ENCODE measurements at regions not wholly inside any gene's neighbourhood (a gene's known extent, or its start where the extent isn't known, plus 50 kb on each side); places are given as distances from the start of the nearest gene placed in this dataset.

DNA sequence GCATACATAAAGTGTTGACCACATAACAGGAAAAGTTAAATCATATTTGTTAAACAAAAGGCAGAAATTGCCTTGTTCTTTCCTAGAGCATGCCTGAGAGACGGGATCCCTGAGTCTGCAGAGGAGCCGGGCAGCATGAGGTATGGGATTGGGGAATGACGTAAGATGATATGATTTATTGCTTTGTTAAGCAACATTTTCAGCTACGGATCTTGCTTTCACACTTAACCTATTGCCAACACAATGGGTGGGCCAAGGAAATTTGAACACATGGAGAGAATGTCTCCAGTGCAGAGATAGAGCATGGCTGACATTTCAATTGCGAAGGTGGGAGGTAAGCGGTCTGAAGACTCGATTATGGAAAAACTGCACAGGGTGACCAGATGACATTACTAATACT lies 76.7 kb downstream of the EMX2 start (continued):
- TF ChIP-seq PHF8 (conservative IDR thresholded peaks at IDR 0.05; ENCODE audit: low read depth, low read length) (no peak), JUN (IDR thresholded peaks at IDR 0.05; ENCODE audit: low read depth, low read length) (no peak), BCL11A (IDR thresholded peaks at IDR 0.05; ENCODE audit: low read depth in 2 of 2, low read length in 2 of 2) (no peak)
- TF ChIP-seq, protein P1, sequence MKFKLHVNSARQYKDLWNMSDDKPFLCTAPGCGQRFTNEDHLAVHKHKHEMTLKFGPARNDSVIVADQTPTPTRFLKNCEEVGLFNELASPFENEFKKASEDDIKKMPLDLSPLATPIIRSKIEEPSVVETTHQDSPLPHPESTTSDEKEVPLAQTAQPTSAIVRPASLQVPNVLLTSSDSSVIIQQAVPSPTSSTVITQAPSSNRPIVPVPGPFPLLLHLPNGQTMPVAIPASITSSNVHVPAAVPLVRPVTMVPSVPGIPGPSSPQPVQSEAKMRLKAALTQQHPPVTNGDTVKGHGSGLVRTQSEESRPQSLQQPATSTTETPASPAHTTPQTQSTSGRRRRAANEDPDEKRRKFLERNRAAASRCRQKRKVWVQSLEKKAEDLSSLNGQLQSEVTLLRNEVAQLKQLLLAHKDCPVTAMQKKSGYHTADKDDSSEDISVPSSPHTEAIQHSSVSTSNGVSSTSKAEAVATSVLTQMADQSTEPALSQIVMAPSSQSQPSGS (IDR thresholded peaks at IDR 0.05; ENCODE audit: low read length): no peak
- TF ChIP-seq, protein P2, sequence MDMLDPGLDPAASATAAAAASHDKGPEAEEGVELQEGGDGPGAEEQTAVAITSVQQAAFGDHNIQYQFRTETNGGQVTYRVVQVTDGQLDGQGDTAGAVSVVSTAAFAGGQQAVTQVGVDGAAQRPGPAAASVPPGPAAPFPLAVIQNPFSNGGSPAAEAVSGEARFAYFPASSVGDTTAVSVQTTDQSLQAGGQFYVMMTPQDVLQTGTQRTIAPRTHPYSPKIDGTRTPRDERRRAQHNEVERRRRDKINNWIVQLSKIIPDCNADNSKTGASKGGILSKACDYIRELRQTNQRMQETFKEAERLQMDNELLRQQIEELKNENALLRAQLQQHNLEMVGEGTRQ (IDR thresholded peaks at IDR 0.05; ENCODE audit: low read length): no peak

All from H1 (cell line).